ENCODE measurements at regions not wholly inside any gene's neighbourhood (a gene's known extent, or its start where the extent isn't known, plus 50 kb on each side); places are given as distances from the start of the nearest gene placed in this dataset.

- TF ChIP-seq ISL1 (CRISPR knock-in tag; IDR thresholded peaks at IDR 0.05) (no peak), ZFP30 (CRISPR knock-in tag; IDR thresholded peaks at IDR 0.05) (no peak), RARB (CRISPR knock-in tag; IDR thresholded peaks at IDR 0.05) (no peak), POU6F1 (CRISPR knock-in tag; IDR thresholded peaks at IDR 0.05; ENCODE audit: borderline replicate concordance, low read depth) (no peak)
Observed at GRCh38 chr9:92176068-92176799, 61.0 kb upstream of the SPTLC1 start.

All from SK-N-SH treated with all-trans-retinoic acid at 6 μM for 48 hours (cell line).